Mesenteric fat pad (tissue), 1 donor: ENCODE measurements at regions not wholly inside any gene's neighbourhood (a gene's known extent, or its start where the extent isn't known, plus 50 kb on each side); places are given as distances from the start of the nearest gene placed in this dataset.

Experiments
- DNase-seq: peaks from one replicate; pipeline ENCODE4 v3.0.0-alpha.2; 2020; ENCODE audit warnings: low spot score
- donor health status: DM: yes; HTN: yes; CAD: no.

DNA sequence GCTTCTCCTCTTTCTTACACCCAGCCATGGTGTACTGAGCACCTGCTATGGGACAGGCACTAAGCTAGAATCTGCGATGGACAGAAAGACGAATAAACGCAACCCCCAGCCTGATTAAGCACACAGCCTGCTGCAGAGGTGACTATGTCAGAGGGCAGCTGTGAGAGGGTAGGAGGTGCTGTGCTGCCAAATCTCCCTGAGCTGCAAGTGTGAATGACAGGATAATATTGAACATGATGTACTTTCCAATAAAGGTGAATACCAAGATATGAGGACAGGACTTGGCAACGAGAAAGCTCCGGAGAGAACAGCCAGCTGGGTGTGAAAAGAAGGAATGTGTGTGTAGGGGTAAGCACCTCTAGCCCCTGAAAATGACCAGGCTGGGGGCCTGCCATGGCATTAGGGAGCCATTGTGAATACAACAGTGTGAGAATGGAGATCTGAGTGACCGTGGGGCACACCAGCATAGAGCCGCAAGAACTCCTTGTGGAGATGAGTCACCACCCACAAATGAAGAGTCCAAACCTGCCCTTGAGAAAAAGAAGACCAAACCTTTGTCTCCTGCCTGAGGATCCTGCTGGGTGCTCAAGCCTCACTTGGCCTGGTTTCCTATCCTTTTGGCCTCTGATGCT is 83.0 kb upstream of the ATF3 start:
- DNase-seq: no peak

DNA sequence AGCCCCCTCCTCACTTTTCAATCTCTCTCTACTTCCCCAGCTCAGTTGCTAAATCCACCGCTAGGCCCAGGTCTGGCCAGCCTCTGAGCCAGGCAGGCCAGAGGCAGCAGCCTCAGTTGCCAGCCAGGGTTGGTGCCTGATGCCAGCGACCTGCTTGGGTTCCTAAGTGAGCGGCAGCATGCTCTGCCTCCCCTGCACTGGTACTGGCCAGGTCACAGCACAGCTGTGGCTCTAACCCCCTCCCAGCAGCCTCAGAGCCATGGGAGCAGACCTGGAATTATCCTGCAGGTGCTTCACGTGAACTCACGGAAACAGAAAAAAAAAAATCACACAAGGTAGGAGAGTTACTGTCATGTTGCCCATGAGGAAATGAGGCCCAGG is 82.5 kb upstream of the ATF3 start:
- DNase-seq: no peak

DNA sequence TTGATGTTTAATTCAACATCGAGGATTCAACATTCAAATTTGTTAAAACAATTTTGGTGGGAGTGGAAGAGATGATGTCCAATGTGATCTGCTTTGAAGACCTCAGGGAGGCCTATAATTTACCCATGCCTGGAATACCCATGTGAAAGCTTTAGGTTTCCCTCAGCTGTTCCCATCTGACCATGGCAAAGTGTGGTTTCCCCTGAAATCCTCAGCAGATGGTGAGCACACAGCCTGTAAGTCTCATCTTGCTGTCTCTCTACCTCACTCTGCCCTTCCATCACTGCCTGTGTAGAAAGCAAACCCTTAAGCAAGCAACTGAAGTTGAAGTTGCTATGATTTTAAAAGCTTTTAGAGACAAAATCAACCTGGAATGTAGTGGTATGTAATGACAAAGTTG is 80.1 kb upstream of the ATF3 start:
- no peak for DNase-seq

DNA sequence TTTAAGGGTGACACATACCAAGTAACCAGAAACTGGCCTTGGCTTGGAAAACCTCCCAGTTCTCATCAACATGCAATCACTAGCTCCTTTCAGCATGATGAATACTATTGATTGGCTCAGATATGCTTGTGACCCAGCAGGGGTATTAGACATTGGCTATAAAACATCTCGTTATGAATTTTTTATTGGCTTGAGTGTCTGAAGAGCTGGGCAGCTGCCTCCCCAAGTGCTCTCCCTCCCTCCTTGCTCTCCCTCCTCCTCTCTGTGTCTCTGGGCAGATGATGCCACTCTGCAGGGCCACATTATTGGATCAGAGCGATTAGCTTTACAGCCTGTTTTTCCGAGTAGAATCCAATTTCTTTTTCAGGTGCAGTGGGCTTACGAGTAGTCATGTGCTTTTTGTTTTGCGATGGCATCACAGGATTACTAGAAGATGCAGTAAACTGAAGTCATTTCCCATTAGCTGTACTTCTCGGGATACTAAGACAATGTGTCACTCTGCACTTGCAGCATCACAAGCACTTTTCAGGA is 79.3 kb upstream of the ATF3 start:
- no peak for DNase-seq

DNA sequence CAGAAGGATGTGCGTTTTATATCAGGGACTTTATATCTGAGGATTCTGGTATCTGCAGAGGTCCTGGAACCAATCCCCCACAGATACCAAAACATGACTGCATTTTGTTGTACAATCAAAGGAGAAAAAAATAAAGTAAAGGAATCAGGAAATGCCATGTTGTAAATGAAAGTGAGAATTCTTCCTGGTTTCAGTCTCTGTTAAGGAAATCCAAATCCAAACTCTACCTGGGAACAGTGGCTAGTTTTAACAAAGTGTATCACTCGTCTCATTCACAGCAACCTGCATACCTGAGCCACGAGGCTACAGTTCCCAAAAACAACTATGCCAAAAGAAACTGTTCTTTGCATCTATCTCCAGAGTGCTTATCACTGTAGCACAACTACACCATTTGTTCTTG is 77.3 kb upstream of the ATF3 start:
- no peak for DNase-seq

DNA sequence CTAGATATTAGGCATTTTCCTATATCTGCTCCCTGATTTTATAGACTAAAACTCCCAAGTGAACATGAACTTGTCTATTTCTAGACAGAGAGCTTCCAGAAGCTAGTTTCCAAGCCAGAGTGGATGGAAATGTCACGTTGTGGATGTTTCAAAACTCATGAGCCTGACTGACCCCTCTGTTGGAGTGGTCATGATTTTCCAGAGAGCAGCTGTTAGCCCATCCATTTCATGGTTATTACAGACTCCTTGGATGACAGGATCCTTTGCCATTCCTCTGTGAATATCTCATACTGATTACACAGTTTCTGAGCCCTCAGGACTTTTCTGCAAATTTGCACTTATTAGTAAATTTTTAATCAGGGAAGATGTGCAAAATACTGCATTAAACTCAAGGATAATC is 76.8 kb upstream of the ATF3 start:
- no peak for DNase-seq

DNA sequence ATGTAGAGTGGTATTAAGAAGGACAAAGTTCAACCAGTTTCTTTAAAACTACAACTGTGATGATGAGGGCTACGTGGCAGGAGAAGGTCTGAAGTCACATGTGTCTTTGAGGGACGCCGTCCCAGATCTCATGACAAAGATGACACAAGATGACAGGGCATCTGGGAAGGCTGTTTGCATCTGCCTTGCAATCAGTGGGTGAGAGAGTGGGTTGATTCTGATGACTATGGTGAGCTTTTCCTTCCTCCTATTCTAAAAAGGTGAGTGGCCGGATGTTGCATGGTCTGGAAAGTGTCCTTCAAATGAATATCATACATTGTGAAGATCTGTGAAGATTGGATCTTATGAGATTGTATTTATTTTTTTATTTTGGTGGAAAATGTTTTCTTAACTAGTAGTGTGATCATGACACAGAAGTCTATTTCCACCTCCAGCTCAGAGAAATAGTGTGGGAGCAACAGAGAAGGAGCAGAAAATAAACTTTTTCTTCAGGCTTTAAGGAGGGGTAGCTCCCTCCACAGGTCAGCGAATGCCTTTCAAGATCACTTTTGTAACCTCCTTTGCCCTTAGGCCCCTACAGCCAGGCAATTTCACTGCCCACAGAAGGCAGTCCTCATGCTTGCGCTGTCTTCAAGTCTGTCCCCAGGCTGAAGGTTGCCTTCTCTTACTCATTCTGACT is 76.0 kb upstream of the ATF3 start:
- DNase-seq: no peak

DNA sequence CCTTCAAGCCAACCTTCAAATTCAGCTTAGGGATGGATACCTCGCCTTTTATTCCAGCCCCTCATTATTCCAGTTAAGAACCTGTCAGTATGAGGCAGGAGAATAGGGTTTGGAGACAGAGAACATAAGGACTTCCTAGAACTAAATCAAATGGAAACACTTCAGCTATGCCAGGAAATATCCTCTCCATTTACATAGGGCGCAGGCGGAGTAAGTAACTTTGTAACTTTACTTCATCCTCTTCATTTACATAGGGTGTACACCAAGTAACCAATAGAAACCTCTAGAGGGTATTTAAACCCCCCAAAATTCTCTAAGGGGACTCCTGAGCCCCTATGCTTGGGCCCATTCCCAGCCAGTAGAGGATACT is 75.4 kb upstream of the ATF3 start:
- DNase-seq: no peak

DNA sequence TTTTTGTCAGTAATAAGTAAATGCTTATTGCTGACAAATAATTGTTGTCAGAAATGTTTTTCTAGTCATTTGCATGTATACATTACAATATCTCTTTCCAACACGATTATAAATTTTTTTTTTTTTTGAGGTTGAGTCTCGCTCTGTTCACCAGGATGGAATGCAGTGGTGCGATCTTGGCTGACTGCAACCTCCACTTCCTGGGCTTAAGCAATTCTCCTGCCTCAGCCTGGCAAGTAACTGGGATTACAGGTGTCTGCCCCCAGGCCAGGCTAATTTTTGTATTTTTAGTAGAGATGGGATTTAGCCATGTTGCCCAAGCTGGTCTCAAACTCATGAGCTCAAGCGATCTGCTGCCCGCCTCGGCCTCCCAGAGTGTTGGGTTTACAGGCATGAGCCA is 72.0 kb upstream of the ATF3 start:
- no peak for DNase-seq

DNA sequence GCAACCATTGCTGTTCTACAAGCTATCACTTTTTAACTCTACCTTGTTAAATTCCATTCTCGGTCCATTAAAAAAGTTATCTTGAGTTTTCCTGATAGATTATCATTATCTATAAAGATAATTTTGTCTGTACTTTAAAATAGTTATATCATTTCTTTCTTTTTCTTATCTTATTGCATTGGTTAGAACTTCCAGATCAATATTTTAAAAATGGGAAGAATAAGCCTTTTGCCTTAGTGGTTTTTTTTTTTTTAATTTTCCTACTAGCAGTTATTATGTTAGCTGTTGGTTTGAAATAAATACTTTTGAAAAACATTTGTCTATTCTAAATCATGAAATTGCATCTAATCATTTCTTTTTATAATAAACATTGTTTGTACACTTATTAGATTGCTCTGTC is 71.0 kb upstream of the ATF3 start:
- DNase-seq: no peak

DNA sequence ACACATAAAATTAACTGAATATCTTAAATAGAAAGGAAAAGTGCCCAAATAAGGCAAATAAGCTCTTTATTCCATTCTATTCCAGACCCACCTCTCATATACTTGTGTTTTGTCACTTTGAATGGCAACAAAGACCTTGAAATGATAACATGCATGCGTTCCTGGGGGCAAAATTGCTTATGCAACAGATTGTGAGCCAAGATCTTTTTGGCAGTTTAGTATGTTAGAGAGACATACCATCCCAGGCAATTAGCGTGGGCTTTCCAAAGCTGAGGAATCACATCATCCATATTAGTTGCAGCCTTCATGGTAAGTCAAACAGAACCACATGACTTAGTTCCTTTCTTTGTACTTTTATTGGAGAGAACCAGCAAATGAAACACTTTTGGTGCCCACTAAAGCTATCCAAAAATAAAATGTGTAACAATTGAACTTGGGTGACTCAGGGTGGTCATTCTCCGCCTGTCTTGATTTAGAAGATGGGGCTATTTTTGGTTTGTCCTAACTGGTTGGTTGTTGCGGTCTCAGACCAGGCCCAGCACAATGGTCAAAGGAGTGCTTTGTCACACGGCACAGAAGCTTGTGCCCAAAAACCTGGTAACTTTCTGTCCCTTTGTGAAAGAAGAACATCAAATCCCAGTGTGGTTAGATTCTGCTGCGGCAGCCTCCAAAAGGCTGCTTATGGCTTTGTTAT is 68.7 kb upstream of the ATF3 start:
- no peak for DNase-seq

DNA sequence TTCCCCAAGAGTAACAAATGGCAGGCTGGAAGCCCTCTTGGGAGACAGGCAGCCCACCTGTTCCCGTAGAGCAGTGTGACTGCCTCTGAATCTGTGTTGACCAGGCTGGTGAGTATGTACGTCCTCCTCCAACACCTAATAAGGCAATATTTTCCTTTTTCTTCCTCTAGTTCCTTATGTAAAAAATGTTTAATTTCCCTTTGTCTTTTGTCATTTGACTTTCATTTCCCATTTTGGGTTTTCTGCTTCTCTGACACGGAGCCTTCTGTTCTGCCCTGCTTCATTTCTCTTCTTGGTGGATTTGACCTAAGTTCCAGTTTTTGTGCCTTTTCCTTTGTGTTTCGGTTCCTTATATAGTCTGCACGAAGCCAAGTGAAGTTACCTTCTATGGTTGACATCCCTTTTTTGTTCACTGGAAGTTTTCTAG is 65.8 kb upstream of the ATF3 start:
- DNase-seq: no peak

DNA sequence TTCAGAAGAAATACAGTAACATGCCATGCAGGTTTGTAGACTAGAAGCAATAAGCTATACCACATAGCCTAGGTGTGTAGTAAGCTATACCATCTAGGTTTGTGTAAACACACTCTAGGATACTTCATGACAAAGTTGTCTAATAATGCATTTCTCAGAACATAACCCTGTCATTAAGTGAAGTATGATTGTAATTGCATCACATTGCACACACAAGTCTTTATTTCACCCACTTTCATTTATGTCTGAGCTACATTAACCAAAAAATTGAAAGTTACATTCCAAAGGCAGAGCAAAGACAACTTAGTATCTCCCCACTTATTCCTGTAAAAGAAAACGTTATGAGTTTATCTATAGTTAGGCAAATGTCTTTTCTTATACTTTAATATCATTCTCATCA is 64.5 kb upstream of the ATF3 start:
- DNase-seq: no peak

DNA sequence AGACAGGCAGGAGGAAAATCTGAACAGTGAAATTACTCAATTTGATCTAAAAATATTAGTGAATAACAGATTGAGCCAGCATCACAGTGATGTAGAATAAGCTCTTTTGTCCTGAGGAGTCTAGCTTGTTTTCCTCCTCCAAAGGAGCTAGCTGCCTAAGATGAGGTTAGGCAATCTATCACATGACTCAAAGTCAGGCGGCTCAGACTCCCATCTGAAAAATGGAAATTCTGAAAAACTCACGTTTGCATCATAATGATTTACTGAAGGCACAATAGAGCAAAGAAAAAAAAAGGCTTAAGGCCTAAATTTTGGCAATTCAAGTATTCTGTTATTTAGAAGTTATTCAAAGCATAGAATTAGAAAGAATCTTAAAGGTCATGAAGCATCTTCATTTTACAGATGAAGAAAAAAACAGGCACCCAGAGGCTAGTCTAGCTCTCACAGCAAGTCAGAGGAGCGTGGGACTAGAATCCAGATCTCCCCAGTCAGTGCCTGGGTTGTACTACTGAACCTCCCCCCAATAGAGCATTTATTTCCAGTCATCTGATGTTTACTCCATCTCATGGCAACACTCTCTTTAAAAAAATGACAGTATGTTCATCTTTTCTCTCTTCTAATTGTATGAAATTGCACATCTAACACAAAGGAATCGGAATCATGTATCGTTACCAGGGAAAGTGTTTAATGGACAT is 62.5 kb upstream of the ATF3 start:
- DNase-seq: no peak

DNA sequence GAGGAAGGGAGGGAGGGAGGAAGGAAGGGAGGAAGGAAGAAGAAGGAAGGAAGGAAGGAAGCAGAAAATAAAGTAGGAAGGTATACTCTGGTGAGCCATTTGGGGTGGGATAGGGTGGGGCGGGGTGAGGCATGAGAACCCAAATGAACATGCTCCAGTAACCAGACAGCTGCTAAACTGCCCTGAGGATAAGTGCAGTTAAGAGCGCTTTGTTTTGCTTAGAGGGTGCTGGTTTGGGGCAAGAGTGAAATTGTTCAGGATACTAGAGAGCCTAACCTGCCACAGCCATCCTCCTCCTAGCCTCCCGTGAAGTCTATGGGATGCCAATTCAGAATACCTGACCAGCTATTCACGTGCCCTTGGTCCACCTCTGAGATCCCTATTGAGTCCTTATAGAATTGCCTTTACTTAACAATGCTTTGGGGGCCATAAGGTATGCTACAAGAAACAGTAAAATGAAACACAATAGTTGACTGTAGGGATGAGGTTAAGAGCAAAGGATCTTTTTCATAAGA is 59.0 kb upstream of the ATF3 start:
- no peak for DNase-seq

DNA sequence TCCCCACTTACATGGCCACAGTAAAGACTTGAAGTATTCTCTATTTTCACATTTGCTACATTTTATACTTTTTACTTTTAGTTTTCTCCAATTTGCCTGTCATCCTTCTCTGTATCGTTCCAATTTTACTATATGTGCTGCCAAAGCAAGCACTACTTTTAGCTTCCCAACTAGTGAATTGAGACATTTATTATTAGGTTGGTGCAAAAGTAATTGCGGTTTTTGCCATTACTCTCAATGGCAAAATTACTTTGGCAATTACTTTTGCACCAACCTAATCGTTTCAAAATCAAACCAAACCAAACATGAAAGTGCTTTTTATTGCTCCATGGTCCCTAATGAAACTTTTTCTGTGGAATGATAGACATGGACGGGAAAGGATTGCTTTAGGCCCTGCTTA is 56.6 kb upstream of the ATF3 start:
- DNase-seq: no peak

DNA sequence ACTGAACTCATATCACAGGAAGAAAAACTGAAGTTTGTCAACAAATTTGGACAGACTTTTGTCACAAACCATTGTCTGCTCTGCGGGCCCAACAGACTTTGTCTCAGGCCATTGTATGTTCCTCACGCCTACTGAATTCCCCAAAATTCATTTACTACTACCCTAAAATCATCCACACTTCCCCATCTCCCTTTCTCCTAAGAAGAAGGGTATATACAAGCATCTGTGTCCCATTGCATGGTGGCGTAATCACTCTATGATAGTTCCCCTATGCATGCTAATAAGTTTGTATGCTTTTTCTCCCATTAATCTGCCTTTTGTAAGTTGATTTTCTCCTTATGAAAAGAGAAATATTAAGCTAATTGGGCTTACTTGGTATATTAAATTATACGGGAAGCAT is 54.9 kb upstream of the ATF3 start:
- DNase-seq: no peak

DNA sequence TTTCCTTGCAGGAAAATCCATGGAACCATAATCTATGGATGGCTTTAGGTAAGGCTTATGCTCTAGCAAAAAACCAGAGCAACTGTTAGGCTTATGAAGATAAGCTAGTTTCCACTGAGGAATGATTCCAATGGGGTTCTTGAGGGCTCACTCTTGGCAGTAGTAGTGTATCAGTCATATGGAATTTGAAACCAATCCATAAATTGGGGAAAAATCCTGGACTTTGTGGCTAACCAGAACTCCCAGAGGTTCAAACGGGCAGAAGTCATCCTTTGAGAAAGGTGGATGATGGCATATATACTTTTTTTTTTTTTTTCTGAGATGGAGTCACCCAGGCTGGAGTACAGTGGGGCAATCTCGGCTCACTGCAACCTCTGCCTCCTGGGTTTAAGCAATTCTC is 54.2 kb upstream of the ATF3 start:
- DNase-seq: no peak

DNA sequence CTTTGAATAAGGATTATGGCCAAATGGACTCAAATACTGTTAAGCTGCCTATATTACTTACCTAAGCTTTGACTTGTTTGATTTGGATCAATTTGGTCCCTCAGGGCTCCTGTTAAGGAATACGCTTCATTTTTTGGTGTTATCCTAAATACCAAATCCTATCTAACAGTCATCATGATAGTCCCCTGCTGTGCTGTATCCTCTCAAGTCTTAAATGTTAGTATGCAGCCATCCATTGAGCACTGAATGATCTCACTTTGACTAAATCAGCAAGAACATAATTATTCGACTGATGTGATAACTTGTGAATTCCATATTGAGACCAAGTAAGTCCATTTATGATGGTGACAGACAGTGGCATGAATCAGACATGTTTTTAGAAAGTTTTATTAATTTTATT is 53.1 kb upstream of the ATF3 start:
- DNase-seq: no peak

DNA sequence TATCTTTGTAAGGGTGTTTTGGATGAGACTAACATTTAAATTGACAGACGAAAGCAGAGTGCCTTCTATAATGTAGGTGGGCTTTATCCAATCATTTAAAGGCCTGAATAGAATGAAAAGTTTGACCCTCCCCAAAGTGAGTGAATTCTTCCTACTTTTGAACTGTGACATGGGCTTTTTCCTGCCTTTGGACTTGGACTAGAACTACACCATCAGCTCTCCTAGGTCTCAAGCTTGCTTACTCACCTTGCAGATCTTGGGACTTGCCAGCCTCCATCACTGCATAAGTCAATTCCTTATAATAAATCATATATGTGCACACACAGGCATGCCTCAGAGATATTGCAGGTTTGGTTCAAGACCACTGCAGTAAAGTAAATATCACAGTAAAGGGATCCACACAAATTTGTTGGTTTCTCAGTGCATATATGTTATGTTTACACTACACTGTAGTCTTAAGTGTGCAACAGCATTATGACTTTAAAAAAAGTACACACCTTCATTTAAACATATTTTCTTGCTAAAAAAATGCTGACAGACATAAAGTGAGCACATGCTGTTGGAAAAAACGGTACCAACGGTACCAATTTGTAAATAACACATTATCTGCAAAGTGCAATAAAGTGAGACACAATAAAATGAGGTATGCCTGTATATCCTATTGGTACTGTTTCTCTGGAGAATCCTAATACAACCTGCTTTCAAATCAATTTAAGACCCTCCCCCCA is 51.6 kb upstream of the ATF3 start:
- no peak for DNase-seq
